ENCODE measurements at regions not wholly inside any gene's neighbourhood (a gene's known extent, or its start where the extent isn't known, plus 50 kb on each side); places are given as distances from the start of the nearest gene placed in this dataset.

GRCh38 chr13:21233086-21233485 is 56.6 kb downstream of the MRPL57 start:
- DNase-seq = no peak
- Histone ChIP-seq H3K9ac (no peak overlapping the region), H3K79me2 (ENCODE audit: insufficient read depth) (no peaks in the 10 kb centered on the region), H2AFZ (ENCODE audit: low read depth) (no peak overlapping the region), H3K4me1 (ENCODE audit: control insufficient read depth in 1 of 2, insufficient read depth in 2 of 2, low read depth in 1 of 2, low read length in 1 of 2) (peaks cover 5 to 11% of the 10 kb centered on the region in 2 experiments; a peak in 3 of 4 replicates), H3F3A (replicated peaks; ENCODE audit: insufficient read depth) (no peaks in the 10 kb centered on the region), H3K9me3 (no peaks in the 10 kb centered on the region), H3K4me2 (no peak overlapping the region), H4K20me1 (ENCODE audit: insufficient read depth) (no peaks in the 10 kb centered on the region), H3K27ac (ENCODE audit: low read depth in 2 of 2, low read length in 1 of 2) (no peak overlapping the region), H3K4me3 (ENCODE audit: low read depth in 2 of 2, low read length in 1 of 2) (no peak overlapping the region), H3K27me3 (ENCODE audit: insufficient read depth) (no peaks in the 10 kb centered on the region), H3K36me3 (replicated peaks in 1 of 2; ENCODE audit: control insufficient read depth in 1 of 2, insufficient read depth in 2 of 2, low read length in 1 of 2) (no peaks in the 10 kb centered on the region), H3K9me2 (no peaks in the 10 kb centered on the region)
- ChIA-PET POLR2A (no interaction called here), CTCF (interaction anchor here (1.0 kb wide), 1 partner anchor 244 kb away, joined by 4 read pairs; no protein-coding TSS in a partner anchor)
- TF ChIP-seq POLR2AphosphoS5 (IDR thresholded peaks at IDR 0.05; ENCODE audit: low read depth, low read length) = no peak
- TF ChIP-seq USF1 (IDR thresholded peaks at IDR 0.05; ENCODE audit: borderline replicate concordance, low read depth) = no peak
- no peak for TF ChIP-seq FOXM1 (IDR thresholded peaks at IDR 0.05; ENCODE audit: low read depth)
- TF ChIP-seq, protein P1, sequence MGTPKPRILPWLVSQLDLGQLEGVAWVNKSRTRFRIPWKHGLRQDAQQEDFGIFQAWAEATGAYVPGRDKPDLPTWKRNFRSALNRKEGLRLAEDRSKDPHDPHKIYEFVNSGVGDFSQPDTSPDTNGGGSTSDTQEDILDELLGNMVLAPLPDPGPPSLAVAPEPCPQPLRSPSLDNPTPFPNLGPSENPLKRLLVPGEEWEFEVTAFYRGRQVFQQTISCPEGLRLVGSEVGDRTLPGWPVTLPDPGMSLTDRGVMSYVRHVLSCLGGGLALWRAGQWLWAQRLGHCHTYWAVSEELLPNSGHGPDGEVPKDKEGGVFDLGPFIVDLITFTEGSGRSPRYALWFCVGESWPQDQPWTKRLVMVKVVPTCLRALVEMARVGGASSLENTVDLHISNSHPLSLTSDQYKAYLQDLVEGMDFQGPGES (IDR thresholded peaks at IDR 0.05; ENCODE audit: low read depth, low read length) = no peak
- no peak for TF ChIP-seq ELF1 (IDR thresholded peaks at IDR 0.05)
- TF ChIP-seq YY1 (IDR thresholded peaks at IDR 0.05; ENCODE audit: low read depth) = no peak
- no peak for TF ChIP-seq TCF12 (IDR thresholded peaks at IDR 0.05)
- TF ChIP-seq, protein P2, sequence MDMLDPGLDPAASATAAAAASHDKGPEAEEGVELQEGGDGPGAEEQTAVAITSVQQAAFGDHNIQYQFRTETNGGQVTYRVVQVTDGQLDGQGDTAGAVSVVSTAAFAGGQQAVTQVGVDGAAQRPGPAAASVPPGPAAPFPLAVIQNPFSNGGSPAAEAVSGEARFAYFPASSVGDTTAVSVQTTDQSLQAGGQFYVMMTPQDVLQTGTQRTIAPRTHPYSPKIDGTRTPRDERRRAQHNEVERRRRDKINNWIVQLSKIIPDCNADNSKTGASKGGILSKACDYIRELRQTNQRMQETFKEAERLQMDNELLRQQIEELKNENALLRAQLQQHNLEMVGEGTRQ (IDR thresholded peaks at IDR 0.05; ENCODE audit: borderline replicate concordance, low read depth, low read length) = no peak
- TF ChIP-seq GABPA (IDR thresholded peaks at IDR 0.05; ENCODE audit: low read depth) = no peak
- no peak for TF ChIP-seq RCOR1 (IDR thresholded peaks at IDR 0.05; ENCODE audit: low read length)
- no peak for TF ChIP-seq NFIC (IDR thresholded peaks at IDR 0.05; ENCODE audit: borderline replicate concordance)
- TF ChIP-seq GATA2 (CRISPR knock-in tag; IDR thresholded peaks at IDR 0.05) = no peak
- no peak for TF ChIP-seq ZBTB33 (IDR thresholded peaks at IDR 0.05; ENCODE audit: borderline replicate concordance, low read depth)
- no peak for TF ChIP-seq TEAD4 (IDR thresholded peaks at IDR 0.05; ENCODE audit: borderline replicate concordance, insufficient read depth)
- 80% methylated on average over 3 of the region's 3 CpGs for WGBS (ENCODE audit: low lambda C conversion rate)

DNA sequence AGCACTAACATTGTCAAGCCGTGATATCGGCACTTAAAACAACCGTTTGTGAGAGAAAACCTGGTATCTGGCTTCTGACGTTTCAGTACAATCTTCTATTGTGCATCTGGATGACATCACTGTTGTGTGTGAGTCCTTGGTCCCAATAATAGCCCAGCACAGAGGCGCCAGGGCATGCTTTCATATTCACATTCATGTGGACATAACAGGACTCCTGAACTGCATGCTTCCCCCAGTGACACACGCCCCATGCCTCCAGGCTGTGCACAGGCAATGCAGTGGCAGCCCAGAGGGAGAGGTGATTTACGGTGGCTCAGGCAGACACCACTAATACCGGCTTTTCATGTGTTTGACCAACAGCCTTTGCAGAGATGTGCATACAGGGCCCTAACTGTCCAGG is 58.1 kb downstream of the MRPL57 start:
- peak; percentile 45 for DNase-seq
- peak overlapping the region; percentile 47; the same call in 1 of the 2 replicates for H2AFZ ChIP-seq (ENCODE audit: low read depth)

More for the DNA sequence above, 58.1 kb downstream of the MRPL57 start:
- H3K4me3 ChIP-seq (ENCODE audit: low read depth in 2 of 2, low read length in 1 of 2) = peak overlapping the region; percentile 12 to 21; a peak in 3 of 4 replicates
- no peak overlapping the region for H3K9ac ChIP-seq
- H3K4me2 ChIP-seq = peak overlapping the region; percentile 45
- H3K9me2 ChIP-seq = no peaks in the 10 kb centered on the region
- TF ChIP-seq MXI1 (IDR thresholded peaks at IDR 0.05; ENCODE audit: low read depth, low read length) (peak; percentile 49; the same call in 1 of the 2 replicates), TEAD4 (IDR thresholded peaks at IDR 0.05; ENCODE audit: borderline replicate concordance, insufficient read depth) (no peak), POLR2AphosphoS5 (IDR thresholded peaks at IDR 0.05; ENCODE audit: low read depth, low read length) (no peak)
- TF ChIP-seq, protein P3, sequence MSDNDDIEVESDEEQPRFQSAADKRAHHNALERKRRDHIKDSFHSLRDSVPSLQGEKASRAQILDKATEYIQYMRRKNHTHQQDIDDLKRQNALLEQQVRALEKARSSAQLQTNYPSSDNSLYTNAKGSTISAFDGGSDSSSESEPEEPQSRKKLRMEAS (IDR thresholded peaks at IDR 0.05; ENCODE audit: low read depth) = no peak
- ChIA-PET CTCF (no interaction called here), POLR2A (no interaction called here)
- H3F3A ChIP-seq (replicated peaks; ENCODE audit: insufficient read depth) = no peaks in the 10 kb centered on the region
- no peaks in the 10 kb centered on the region for H3K9me3 ChIP-seq
- 10% methylated on average over 5 of the region's 8 CpGs for WGBS (ENCODE audit: low lambda C conversion rate)
- peaks cover 5 to 11% of the 10 kb centered on the region in 2 experiments; a peak in 3 of 4 replicates for H3K4me1 ChIP-seq (ENCODE audit: control insufficient read depth in 1 of 2, insufficient read depth in 2 of 2, low read depth in 1 of 2, low read length in 1 of 2)
- H3K79me2 ChIP-seq (ENCODE audit: insufficient read depth) = no peaks in the 10 kb centered on the region
- no peak overlapping the region for H3K27ac ChIP-seq (ENCODE audit: low read depth in 2 of 2, low read length in 1 of 2)
- H3K36me3 ChIP-seq (replicated peaks in 1 of 2; ENCODE audit: control insufficient read depth in 1 of 2, insufficient read depth in 2 of 2, low read length in 1 of 2) = no peaks in the 10 kb centered on the region
- no peaks in the 10 kb centered on the region for H4K20me1 ChIP-seq (ENCODE audit: insufficient read depth)
- H3K27me3 ChIP-seq (ENCODE audit: insufficient read depth) = no peaks in the 10 kb centered on the region

Data from SK-N-SH (cell line).